ENCODE measurements at regions not wholly inside any gene's neighbourhood (a gene's known extent, or its start where the extent isn't known, plus 50 kb on each side); places are given as distances from the start of the nearest gene placed in this dataset.

GRCh38 chr5:29238115-29238514, 1955.4 kb upstream of the CDH6 start:
- no peak for ATAC-seq
- no peak for TF ChIP-seq GLIS3 (CRISPR knock-in tag; IDR thresholded peaks at IDR 0.05)
- no peak for TF ChIP-seq CSRNP3 (CRISPR knock-in tag; IDR thresholded peaks at IDR 0.05)
- TF ChIP-seq RARB (CRISPR knock-in tag; IDR thresholded peaks at IDR 0.05): no peak

- no peak for ATAC-seq
- no peak for TF ChIP-seq ZNF565 (CRISPR knock-in tag; conservative IDR thresholded peaks at IDR 0.05; ENCODE audit: low read depth)
- no peak for TF ChIP-seq CSDC2 (CRISPR knock-in tag; IDR thresholded peaks at IDR 0.05)
- no peak for TF ChIP-seq TSHZ2 (CRISPR knock-in tag; IDR thresholded peaks at IDR 0.05)
- TF ChIP-seq ZC3H10 (CRISPR knock-in tag; IDR thresholded peaks at IDR 0.05): no peak
- TF ChIP-seq ZNF70 (CRISPR knock-in tag; IDR thresholded peaks at IDR 0.05): no peak
- no peak for TF ChIP-seq POU6F1 (CRISPR knock-in tag; IDR thresholded peaks at IDR 0.05; ENCODE audit: borderline replicate concordance, low read depth)
- TF ChIP-seq SNAI2 (CRISPR knock-in tag; IDR thresholded peaks at IDR 0.05): no peak
- TF ChIP-seq ZFP30 (CRISPR knock-in tag; IDR thresholded peaks at IDR 0.05): no peak
- TF ChIP-seq ZNF8 (CRISPR knock-in tag; IDR thresholded peaks at IDR 0.05): no peak
- no peak for TF ChIP-seq CREB5 (CRISPR knock-in tag; IDR thresholded peaks at IDR 0.05; ENCODE audit: low read depth)
- no peak for TF ChIP-seq PPARA (CRISPR knock-in tag; IDR thresholded peaks at IDR 0.05; ENCODE audit: borderline replicate concordance)
- TF ChIP-seq CSRNP3 (CRISPR knock-in tag; IDR thresholded peaks at IDR 0.05): no peak
- no peak for TF ChIP-seq TCF4 (CRISPR knock-in tag; IDR thresholded peaks at IDR 0.05; ENCODE audit: borderline replicate concordance)
- TF ChIP-seq PATZ1 (CRISPR knock-in tag; IDR thresholded peaks at IDR 0.05; ENCODE audit: borderline replicate concordance): no peak
- TF ChIP-seq OSR1 (CRISPR knock-in tag; IDR thresholded peaks at IDR 0.05): no peak
- no peak for TF ChIP-seq ZFP3 (CRISPR knock-in tag; IDR thresholded peaks at IDR 0.05)
- no peak for TF ChIP-seq ISL1 (CRISPR knock-in tag; IDR thresholded peaks at IDR 0.05)
- TF ChIP-seq ESRRG (CRISPR knock-in tag; IDR thresholded peaks at IDR 0.05): no peak
- TF ChIP-seq ARNTL (CRISPR knock-in tag; IDR thresholded peaks at IDR 0.05; ENCODE audit: borderline replicate concordance, low read depth): no peak
- TF ChIP-seq GLIS3 (CRISPR knock-in tag; IDR thresholded peaks at IDR 0.05): no peak
Observed at GRCh38 chr5:29231154-29231553, 1962.3 kb upstream of the CDH6 start.

- TF ChIP-seq ZNF565 (CRISPR knock-in tag; conservative IDR thresholded peaks at IDR 0.05; ENCODE audit: low read depth): no peak
- no peak for TF ChIP-seq ZNF8 (CRISPR knock-in tag; IDR thresholded peaks at IDR 0.05)
- TF ChIP-seq POU6F1 (CRISPR knock-in tag; IDR thresholded peaks at IDR 0.05; ENCODE audit: borderline replicate concordance, low read depth): no peak
- TF ChIP-seq ESRRG (CRISPR knock-in tag; IDR thresholded peaks at IDR 0.05): no peak
- no peak for TF ChIP-seq ZNF70 (CRISPR knock-in tag; IDR thresholded peaks at IDR 0.05)
- no peak for TF ChIP-seq ISL1 (CRISPR knock-in tag; IDR thresholded peaks at IDR 0.05)
- no peak for TF ChIP-seq RARB (CRISPR knock-in tag; IDR thresholded peaks at IDR 0.05)
- no peak for TF ChIP-seq CREB5 (CRISPR knock-in tag; IDR thresholded peaks at IDR 0.05; ENCODE audit: low read depth)
- TF ChIP-seq CSDC2 (CRISPR knock-in tag; IDR thresholded peaks at IDR 0.05): no peak
- no peak for TF ChIP-seq TCF4 (CRISPR knock-in tag; IDR thresholded peaks at IDR 0.05; ENCODE audit: borderline replicate concordance)
- no peak for ATAC-seq
Observed at GRCh38 chr5:29230591-29230990, 1962.9 kb upstream of the CDH6 start.

Measured in SK-N-SH treated with all-trans-retinoic acid at 6 μM for 48 hours (cell line).